ENCODE measurements at regions not wholly inside any gene's neighbourhood (a gene's known extent, or its start where the extent isn't known, plus 50 kb on each side); places are given as distances from the start of the nearest gene placed in this dataset.

DNA sequence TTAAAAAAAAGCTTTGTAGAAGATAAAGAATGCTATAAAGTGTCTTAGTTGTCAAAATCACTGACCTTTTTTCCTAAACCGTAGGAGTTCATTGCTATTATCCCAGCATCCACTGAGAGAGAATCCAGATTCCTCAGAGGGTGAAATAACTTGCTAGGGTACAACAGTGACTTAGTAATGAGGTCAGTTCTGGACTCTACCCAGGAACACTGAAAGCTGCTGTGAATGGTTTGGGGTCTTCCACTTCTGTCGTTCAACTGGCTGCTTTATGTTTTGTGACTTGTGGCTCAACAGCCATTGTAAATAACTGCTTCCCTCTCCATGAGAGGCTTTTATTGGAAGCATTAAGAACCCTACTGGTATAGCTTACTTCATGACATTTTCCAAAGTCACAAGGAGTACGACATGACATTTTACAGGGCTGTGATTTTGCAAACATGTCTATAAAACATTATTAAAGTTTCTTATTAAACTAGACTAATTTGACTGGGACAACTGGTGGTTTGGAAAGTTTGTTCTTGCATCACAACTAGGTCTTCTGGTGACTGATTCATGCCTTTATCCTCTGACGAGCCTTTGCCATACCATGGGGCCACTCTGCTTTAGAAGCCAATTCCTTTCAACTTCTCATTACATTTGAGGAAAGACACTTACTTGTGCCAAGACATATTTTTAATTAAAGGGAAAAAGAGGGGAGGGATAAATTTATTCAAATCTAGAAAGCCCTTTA, 92.2 kb upstream of the CDH11 start:
- ChIA-PET CTCF (no interaction called here), POLR2A (no interaction called here)
- TF ChIP-seq MYBL2 (CRISPR knock-in tag; IDR thresholded peaks at IDR 0.05) (no peak), ZNF423 (CRISPR knock-in tag; IDR thresholded peaks at IDR 0.05) (no peak), ZNF138 (CRISPR knock-in tag; conservative IDR thresholded peaks at IDR 0.05) (no peak), ZNF396 (CRISPR knock-in tag; IDR thresholded peaks at IDR 0.05; ENCODE audit: borderline replicate concordance) (no peak), SOX15 (CRISPR knock-in tag; IDR thresholded peaks at IDR 0.05) (no peak)
- TF ChIP-seq, protein P1, sequence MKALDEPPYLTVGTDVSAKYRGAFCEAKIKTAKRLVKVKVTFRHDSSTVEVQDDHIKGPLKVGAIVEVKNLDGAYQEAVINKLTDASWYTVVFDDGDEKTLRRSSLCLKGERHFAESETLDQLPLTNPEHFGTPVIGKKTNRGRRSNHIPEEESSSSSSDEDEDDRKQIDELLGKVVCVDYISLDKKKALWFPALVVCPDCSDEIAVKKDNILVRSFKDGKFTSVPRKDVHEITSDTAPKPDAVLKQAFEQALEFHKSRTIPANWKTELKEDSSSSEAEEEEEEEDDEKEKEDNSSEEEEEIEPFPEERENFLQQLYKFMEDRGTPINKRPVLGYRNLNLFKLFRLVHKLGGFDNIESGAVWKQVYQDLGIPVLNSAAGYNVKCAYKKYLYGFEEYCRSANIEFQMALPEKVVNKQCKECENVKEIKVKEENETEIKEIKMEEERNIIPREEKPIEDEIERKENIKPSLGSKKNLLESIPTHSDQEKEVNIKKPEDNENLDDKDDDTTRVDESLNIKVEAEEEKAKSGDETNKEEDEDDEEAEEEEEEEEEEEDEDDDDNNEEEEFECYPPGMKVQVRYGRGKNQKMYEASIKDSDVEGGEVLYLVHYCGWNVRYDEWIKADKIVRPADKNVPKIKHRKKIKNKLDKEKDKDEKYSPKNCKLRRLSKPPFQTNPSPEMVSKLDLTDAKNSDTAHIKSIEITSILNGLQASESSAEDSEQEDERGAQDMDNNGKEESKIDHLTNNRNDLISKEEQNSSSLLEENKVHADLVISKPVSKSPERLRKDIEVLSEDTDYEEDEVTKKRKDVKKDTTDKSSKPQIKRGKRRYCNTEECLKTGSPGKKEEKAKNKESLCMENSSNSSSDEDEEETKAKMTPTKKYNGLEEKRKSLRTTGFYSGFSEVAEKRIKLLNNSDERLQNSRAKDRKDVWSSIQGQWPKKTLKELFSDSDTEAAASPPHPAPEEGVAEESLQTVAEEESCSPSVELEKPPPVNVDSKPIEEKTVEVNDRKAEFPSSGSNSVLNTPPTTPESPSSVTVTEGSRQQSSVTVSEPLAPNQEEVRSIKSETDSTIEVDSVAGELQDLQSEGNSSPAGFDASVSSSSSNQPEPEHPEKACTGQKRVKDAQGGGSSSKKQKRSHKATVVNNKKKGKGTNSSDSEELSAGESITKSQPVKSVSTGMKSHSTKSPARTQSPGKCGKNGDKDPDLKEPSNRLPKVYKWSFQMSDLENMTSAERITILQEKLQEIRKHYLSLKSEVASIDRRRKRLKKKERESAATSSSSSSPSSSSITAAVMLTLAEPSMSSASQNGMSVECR (CRISPR knock-in tag; IDR thresholded peaks at IDR 0.05; ENCODE audit: borderline replicate concordance) = no peak
- TF ChIP-seq, protein P2, sequence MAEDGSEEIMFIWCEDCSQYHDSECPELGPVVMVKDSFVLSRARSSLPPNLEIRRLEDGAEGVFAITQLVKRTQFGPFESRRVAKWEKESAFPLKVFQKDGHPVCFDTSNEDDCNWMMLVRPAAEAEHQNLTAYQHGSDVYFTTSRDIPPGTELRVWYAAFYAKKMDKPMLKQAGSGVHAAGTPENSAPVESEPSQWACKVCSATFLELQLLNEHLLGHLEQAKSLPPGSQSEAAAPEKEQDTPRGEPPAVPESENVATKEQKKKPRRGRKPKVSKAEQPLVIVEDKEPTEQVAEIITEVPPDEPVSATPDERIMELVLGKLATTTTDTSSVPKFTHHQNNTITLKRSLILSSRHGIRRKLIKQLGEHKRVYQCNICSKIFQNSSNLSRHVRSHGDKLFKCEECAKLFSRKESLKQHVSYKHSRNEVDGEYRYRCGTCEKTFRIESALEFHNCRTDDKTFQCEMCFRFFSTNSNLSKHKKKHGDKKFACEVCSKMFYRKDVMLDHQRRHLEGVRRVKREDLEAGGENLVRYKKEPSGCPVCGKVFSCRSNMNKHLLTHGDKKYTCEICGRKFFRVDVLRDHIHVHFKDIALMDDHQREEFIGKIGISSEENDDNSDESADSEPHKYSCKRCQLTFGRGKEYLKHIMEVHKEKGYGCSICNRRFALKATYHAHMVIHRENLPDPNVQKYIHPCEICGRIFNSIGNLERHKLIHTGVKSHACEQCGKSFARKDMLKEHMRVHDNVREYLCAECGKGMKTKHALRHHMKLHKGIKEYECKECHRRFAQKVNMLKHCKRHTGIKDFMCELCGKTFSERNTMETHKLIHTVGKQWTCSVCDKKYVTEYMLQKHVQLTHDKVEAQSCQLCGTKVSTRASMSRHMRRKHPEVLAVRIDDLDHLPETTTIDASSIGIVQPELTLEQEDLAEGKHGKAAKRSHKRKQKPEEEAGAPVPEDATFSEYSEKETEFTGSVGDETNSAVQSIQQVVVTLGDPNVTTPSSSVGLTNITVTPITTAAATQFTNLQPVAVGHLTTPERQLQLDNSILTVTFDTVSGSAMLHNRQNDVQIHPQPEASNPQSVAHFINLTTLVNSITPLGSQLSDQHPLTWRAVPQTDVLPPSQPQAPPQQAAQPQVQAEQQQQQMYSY (CRISPR knock-in tag; IDR thresholded peaks at IDR 0.05) = no peak
- TF ChIP-seq, protein P3, sequence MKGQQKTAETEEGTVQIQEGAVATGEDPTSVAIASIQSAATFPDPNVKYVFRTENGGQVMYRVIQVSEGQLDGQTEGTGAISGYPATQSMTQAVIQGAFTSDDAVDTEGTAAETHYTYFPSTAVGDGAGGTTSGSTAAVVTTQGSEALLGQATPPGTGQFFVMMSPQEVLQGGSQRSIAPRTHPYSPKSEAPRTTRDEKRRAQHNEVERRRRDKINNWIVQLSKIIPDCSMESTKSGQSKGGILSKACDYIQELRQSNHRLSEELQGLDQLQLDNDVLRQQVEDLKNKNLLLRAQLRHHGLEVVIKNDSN (CRISPR knock-in tag; IDR thresholded peaks at IDR 0.05) = no peak
- H3K27me3 Mint-ChIP-seq (ENCODE audit: low read depth) = peaks cover 77% of the 10 kb centered on the region
- no peak for DNase-seq (ENCODE audit: low spot score)
- no peak overlapping the region for H3K4me3 Mint-ChIP-seq
- H3K27ac Mint-ChIP-seq = no peak overlapping the region
- peaks cover 17% of the 10 kb centered on the region for H3K4me1 Mint-ChIP-seq
- peaks cover 5% of the 10 kb centered on the region; the same call in 1 of the 2 replicates for H3K9me3 Mint-ChIP-seq
- ATAC-seq = no peak
- H3K36me3 Mint-ChIP-seq = no peaks in the 10 kb centered on the region

DNA sequence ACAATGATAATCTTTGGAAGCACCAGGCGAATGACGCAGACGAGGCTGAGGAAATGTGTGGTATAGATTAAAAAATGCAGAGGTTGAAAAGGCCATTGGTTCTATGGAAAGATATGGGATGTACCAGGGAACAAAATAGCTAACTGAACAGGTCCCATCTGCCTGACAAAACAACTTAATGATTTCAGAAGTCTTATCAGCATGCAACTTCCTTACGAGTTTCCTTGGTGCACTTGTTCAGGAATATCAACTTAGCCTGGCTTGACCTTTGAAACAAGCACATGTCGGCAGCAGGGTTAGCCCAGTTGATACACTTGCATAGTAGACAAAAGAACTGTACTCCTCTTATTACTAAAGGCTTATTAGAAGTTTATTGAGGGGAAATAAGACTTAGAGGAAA, 90.9 kb upstream of the CDH11 start:
- TF ChIP-seq, protein P4, sequence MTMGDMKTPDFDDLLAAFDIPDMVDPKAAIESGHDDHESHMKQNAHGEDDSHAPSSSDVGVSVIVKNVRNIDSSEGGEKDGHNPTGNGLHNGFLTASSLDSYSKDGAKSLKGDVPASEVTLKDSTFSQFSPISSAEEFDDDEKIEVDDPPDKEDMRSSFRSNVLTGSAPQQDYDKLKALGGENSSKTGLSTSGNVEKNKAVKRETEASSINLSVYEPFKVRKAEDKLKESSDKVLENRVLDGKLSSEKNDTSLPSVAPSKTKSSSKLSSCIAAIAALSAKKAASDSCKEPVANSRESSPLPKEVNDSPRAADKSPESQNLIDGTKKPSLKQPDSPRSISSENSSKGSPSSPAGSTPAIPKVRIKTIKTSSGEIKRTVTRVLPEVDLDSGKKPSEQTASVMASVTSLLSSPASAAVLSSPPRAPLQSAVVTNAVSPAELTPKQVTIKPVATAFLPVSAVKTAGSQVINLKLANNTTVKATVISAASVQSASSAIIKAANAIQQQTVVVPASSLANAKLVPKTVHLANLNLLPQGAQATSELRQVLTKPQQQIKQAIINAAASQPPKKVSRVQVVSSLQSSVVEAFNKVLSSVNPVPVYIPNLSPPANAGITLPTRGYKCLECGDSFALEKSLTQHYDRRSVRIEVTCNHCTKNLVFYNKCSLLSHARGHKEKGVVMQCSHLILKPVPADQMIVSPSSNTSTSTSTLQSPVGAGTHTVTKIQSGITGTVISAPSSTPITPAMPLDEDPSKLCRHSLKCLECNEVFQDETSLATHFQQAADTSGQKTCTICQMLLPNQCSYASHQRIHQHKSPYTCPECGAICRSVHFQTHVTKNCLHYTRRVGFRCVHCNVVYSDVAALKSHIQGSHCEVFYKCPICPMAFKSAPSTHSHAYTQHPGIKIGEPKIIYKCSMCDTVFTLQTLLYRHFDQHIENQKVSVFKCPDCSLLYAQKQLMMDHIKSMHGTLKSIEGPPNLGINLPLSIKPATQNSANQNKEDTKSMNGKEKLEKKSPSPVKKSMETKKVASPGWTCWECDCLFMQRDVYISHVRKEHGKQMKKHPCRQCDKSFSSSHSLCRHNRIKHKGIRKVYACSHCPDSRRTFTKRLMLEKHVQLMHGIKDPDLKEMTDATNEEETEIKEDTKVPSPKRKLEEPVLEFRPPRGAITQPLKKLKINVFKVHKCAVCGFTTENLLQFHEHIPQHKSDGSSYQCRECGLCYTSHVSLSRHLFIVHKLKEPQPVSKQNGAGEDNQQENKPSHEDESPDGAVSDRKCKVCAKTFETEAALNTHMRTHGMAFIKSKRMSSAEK (CRISPR knock-in tag; IDR thresholded peaks at IDR 0.05; ENCODE audit: borderline replicate concordance) = no peak
- DNase-seq (ENCODE audit: low spot score) (no peak), ATAC-seq (no peak)
- H3K27me3 Mint-ChIP-seq (ENCODE audit: low read depth) = peaks cover 75% of the 10 kb centered on the region
- H3K27ac Mint-ChIP-seq = no peak overlapping the region
- no peak overlapping the region for H3K4me3 Mint-ChIP-seq
- H3K9me3 Mint-ChIP-seq = peaks cover 5% of the 10 kb centered on the region; the same call in 1 of the 2 replicates
- peaks cover 9% of the 10 kb centered on the region for H3K4me1 Mint-ChIP-seq
- POLR2A ChIA-PET = no interaction called here
- CTCF ChIA-PET = no interaction called here
- no peaks in the 10 kb centered on the region for H3K36me3 Mint-ChIP-seq

All from WTC11 (cell line).